Vagina (tissue), 2 donors: ENCODE measurements at regions not wholly inside any gene's neighbourhood (a gene's known extent, or its start where the extent isn't known, plus 50 kb on each side); places are given as distances from the start of the nearest gene placed in this dataset.

Experiments used
- POLR2A ChIP-seq, 2 donors: fragments of 450-650 bp; IDR thresholded peaks; one replicate each; pipeline ENCODE4 v1.6.1; 2017; ENCODE audit warnings: antibody characterized with exemption in 2 of 2, mild to moderate bottlenecking in 2 of 2, moderate library complexity in 2 of 2
- POLR2AphosphoS5 ChIP-seq, 2 donors: sonication (generic); formaldehyde crosslinking; IDR thresholded peaks; one replicate each; pipeline ENCODE4 v1.9.0; 2017; ENCODE audit warnings: antibody characterized with exemption in 2 of 2, mild to moderate bottlenecking in 2 of 2, low read depth in 1 of 2; ENCODE audit not compliant: insufficient read depth in 1 of 2
- TF ChIP-seq, protein P1 (sequence below), 3 experiments: fragments of 450-650 bp in 2 of 3; fragments of 200-600 bp in 1 of 3; sonication (generic) in 1 of 3; IDR thresholded peaks; one replicate each; pipeline ENCODE4 v1.5.1; 2017 to 2019; ENCODE audit warnings: antibody characterized with exemption in 3 of 3, mild to moderate bottlenecking in 2 of 3, moderate library complexity in 2 of 3

DNA sequence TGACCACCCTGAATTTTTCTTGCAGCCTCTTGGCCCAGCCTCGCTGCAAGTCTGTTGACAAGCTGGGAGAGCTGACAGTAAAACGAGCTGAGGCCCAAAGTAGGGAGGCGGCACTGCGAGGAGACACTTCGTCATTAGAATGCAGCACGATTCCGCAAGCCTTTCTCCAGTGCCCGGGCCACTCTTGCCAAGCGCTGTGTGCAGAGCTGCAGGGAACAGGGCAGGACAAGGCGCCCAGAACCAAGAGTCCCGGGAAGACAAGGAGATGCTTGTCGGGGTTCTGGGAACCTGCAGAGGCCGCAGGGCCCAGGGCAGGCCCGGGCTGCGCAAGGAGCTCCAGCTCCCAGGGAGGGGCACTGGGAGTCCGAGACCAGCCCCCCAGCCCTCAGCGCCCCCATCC lies 187.1 kb downstream of the BCOR start:
- TF ChIP-seq, protein P1, sequence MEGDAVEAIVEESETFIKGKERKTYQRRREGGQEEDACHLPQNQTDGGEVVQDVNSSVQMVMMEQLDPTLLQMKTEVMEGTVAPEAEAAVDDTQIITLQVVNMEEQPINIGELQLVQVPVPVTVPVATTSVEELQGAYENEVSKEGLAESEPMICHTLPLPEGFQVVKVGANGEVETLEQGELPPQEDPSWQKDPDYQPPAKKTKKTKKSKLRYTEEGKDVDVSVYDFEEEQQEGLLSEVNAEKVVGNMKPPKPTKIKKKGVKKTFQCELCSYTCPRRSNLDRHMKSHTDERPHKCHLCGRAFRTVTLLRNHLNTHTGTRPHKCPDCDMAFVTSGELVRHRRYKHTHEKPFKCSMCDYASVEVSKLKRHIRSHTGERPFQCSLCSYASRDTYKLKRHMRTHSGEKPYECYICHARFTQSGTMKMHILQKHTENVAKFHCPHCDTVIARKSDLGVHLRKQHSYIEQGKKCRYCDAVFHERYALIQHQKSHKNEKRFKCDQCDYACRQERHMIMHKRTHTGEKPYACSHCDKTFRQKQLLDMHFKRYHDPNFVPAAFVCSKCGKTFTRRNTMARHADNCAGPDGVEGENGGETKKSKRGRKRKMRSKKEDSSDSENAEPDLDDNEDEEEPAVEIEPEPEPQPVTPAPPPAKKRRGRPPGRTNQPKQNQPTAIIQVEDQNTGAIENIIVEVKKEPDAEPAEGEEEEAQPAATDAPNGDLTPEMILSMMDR (IDR thresholded peaks at IDR 0.05) = no peak
- TF ChIP-seq POLR2AphosphoS5 (IDR thresholded peaks at IDR 0.05; ENCODE audit: insufficient read depth in 1 of 2, low read depth in 1 of 2) (no peak), POLR2A (IDR thresholded peaks at IDR 0.05) (no peak)
